Testis (tissue), 2 donors: ENCODE measurements at regions not wholly inside any gene's neighbourhood (a gene's known extent, or its start where the extent isn't known, plus 50 kb on each side); places are given as distances from the start of the nearest gene placed in this dataset.
"Not testable (repeated sequence)": the region's sequence is repeated elsewhere in the genome, so short reads cannot be mapped to it uniquely, and the experiment has no call there.

Experiments
- DNase-seq: peaks from one replicate; pipeline ENCODE4 v3.0.0-alpha.2; 2019
- H3K27ac ChIP-seq, 2 donors: fragments of 200-600 bp; sonication (generic); one replicate each; pipeline ENCODE4 v1.5.1; 2019
- H3K27me3 ChIP-seq: fragments of 200-600 bp; sonication (generic); one replicate; pipeline ENCODE4 v1.5.1; 2019
- H3K36me3 ChIP-seq: fragments of 200-600 bp; sonication (generic); one replicate; pipeline ENCODE4 v1.5.1; 2017; ENCODE audit warnings: low read depth; ENCODE audit errors: missing control alignments
- H3K4me1 ChIP-seq: fragments of 200-600 bp; sonication (generic); one replicate; pipeline ENCODE4 v1.5.1; 2019
- H3K4me3 ChIP-seq, 2 donors: fragments of 200-600 bp; sonication (generic); one replicate each; pipeline ENCODE4 v1.5.1; 2017 to 2019
- H3K9me3 ChIP-seq: fragments of 200-600 bp; sonication (generic); one replicate; pipeline ENCODE4 v1.5.1; 2017
- POLR2A ChIP-seq: fragments of 450-650 bp; IDR thresholded peaks from one replicate; pipeline ENCODE4 v1.6.1; 2017; ENCODE audit warnings: antibody characterized with exemption, mild to moderate bottlenecking, moderate library complexity
- WGBS, 2 donors: methylation state at CpG; one replicate each; pipeline ENCODE4 v1.1.5; 2018; 5-methylcytosine and 5-hydroxymethylcytosine counted together
- intact Hi-C: fragments of 100-400 bp; cut with DNase I; formaldehyde crosslinking; loops from one replicate; pipeline ENCODE4 v1.15.1; 2023; ENCODE audit warnings: low total_unique reads
- TF ChIP-seq, protein P1 (sequence below), 3 experiments: fragments of 450-650 bp in 2 of 3; fragments of 200-600 bp in 1 of 3; sonication (generic) in 1 of 3; IDR thresholded peaks; one replicate each; pipeline ENCODE4 v1.5.1; 2016 to 2019; ENCODE audit warnings: antibody characterized with exemption in 3 of 3, mild to moderate bottlenecking in 2 of 3, moderate library complexity in 1 of 3

DNA sequence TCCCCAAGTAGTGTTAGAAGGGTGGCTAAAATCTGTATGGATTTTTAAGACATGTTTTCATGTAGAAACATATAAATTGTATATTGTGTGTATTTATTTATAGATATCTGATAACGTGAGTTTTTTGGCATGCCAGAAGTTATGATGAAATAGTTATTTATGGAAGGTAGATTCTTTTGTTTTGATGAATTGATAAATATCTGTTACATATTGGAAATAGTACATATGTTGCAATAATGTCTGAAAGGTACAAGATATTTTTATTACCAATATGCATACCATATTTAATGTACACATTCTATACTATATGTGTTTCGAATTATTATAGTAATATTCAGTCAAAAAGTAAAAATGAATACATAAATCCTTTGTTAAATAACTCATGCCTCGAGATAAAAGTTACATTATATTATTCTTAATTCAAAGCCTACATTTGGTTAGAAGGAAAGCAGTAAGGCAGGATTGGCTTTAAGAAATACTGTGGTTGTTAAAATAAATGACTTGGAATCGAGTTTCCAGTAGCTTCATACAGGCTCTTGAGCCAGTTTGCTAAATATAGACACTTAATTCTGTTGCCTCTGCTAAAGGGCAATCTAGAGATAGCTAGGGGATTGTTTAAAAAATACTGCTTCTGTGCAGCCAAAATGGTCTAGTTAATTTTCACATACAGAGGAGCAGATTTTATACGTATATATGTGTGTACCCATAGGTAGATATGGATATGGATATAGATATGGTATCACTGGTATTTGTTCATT, 1175.1 kb upstream of the B3GALT2 start:
- no peak overlapping the region for H3K4me3 ChIP-seq
- intact Hi-C loops = no loop called here
- DNase-seq = no peak
- TF ChIP-seq POLR2A = no peak
- TF ChIP-seq, protein P1, sequence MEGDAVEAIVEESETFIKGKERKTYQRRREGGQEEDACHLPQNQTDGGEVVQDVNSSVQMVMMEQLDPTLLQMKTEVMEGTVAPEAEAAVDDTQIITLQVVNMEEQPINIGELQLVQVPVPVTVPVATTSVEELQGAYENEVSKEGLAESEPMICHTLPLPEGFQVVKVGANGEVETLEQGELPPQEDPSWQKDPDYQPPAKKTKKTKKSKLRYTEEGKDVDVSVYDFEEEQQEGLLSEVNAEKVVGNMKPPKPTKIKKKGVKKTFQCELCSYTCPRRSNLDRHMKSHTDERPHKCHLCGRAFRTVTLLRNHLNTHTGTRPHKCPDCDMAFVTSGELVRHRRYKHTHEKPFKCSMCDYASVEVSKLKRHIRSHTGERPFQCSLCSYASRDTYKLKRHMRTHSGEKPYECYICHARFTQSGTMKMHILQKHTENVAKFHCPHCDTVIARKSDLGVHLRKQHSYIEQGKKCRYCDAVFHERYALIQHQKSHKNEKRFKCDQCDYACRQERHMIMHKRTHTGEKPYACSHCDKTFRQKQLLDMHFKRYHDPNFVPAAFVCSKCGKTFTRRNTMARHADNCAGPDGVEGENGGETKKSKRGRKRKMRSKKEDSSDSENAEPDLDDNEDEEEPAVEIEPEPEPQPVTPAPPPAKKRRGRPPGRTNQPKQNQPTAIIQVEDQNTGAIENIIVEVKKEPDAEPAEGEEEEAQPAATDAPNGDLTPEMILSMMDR (IDR thresholded peaks at IDR 0.05) = no peak
- H3K9me3 ChIP-seq = no peaks in the 10 kb centered on the region
- H3K27ac ChIP-seq = no peak overlapping the region
- no peaks in the 10 kb centered on the region for H3K4me1 ChIP-seq
- no peaks in the 10 kb centered on the region for H3K27me3 ChIP-seq
- H3K36me3 ChIP-seq = no peaks in the 10 kb centered on the region
- 62% methylated on average over 5 of the region's 5 CpGs for WGBS, 2 donors

DNA sequence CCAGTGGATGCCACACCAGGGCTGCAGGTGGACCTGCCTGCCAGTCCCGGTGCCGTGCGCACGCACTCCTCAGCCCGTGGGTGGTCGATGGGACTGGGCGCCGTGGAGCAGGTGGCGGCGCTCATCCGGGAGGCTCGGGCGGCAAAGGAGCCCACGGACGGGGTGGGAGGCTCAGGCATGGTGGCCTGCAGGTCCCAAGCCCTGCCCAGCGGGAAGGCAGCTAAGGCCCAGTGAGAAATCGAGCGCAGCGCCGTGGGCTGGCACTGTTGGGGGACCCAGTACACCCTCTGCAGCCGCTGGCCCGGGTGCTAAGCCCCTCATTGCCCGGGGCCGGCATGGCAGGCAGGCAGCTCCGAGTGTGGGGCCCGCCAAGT, 1171.8 kb upstream of the B3GALT2 start:
- Histone ChIP-seq H3K36me3 (no peaks in the 10 kb centered on the region), H3K27ac (no peak overlapping the region), H3K27me3 (no peaks in the 10 kb centered on the region), H3K9me3 (no peaks in the 10 kb centered on the region), H3K4me3 (peak overlapping the region; percentile 37 to 51), H3K4me1 (no peaks in the 10 kb centered on the region)
- TF ChIP-seq, protein P1 (IDR thresholded peaks at IDR 0.05) = no peak
- intact Hi-C loops = no loop called here
- 67% methylated on average over 26 of the region's 26 CpGs; no CpG with 5 or more reads in 1 of the 2 donors for WGBS, 2 donors
- no peak for DNase-seq

DNA sequence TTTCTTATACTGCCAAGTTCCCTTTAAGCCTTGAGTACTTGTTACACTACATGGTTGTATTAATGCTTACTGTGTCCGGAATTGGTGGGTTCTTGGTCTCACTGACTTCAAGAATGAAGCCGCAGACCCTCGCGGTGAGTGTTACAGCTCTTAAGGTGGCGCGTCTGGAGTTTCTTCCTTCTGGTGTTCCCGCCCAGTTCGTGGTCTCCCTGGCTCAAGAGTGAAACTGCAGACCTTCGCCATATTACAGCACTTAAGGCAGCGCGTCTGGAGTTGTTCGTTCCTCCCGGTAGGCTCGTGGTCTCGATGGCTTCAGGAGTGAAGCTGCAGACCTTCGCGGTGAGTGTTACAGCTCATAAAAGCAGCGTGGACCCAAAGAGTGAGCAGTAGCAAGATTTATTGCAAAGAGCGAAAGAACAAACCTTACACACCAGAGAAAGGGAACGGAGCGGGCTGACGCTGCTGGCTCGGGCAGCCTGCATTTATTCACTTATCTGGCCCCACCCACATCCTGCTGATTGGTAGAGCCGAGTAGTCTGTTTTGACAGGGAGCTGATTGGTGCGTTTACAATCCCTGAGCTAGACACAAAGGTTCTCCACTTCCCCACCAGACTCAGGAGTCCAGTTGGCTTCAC, 1171.3 kb upstream of the B3GALT2 start:
- intact Hi-C loops, H3K27ac ChIP-seq, H3K4me1 ChIP-seq, H3K9me3 ChIP-seq, H3K27me3 ChIP-seq, H3K36me3 ChIP-seq: not testable (repeated sequence)
- 60 to 83% methylated on average over 22 to 25 of the region's 25 CpGs for WGBS, 2 donors
- DNase-seq = peak; percentile 72
- H3K4me3 ChIP-seq = peak overlapping the region; percentile 37 to 51

DNA sequence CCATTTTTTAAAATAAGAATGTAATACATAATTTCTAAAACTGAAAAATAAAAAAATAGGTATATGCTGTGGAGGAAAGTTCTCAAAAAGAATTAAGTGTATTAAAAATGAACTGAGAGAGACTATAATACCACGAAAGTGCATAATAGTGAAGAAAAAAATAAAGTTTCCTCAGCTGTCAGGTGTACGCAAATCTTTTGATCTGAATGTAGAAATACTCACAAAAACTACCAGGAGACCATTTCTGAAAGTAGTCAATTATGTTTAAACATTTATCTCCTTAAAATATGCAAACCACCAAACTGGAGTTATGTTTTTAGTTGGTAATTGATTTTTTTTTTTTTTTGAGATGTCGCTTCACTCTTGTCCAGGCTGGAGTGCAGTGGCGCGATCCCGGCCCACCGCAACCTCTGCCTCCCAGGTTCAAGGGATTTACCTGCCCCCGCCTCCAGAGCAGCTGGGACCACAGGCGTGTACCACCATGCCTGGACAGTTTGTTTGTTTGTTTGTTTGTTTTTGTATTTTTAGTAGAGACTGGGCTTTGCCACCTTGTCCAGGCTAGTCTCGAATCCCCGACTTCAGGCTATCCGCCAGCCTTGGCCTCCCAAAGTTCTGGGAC, 1169.2 kb upstream of the B3GALT2 start:
- Histone ChIP-seq H3K4me3 (no peak overlapping the region), H3K36me3 (no peaks in the 10 kb centered on the region), H3K9me3 (no peaks in the 10 kb centered on the region), H3K27ac (no peak overlapping the region), H3K27me3 (no peaks in the 10 kb centered on the region), H3K4me1 (no peaks in the 10 kb centered on the region)
- intact Hi-C loops = no loop called here
- no peak for DNase-seq
- TF ChIP-seq, protein P1 (IDR thresholded peaks at IDR 0.05) = no peak
- no peak for TF ChIP-seq POLR2A
- 75 to 83% methylated on average over 12 of the region's 12 CpGs for WGBS, 2 donors

DNA sequence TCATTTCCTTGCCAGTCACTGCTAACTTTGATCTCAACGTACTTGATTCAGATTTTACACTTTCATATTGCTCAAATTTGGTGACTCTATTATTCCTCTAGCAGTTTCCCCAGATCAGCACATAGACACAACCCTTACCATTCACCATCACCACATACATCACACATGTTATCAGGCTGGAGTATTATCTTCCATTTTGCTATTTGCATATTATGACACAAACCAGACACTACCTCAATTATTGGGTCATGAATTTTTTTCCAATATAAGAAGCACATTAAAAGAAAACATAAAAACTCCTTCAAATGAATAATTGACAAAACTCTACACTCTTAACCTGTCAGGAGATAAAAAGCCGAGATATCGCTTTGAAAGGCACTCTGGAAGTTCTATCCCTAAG, 1166.7 kb upstream of the B3GALT2 start:
- 90% methylated on average over 3 of the region's 3 CpGs for WGBS, 2 donors

More for the DNA sequence above, 1166.7 kb upstream of the B3GALT2 start:
- no peak for DNase-seq
- TF ChIP-seq POLR2A = no peak
- H3K4me1 ChIP-seq = no peaks in the 10 kb centered on the region
- H3K27ac ChIP-seq = no peak overlapping the region
- intact Hi-C loops = no loop called here
- no peaks in the 10 kb centered on the region for H3K27me3 ChIP-seq
- no peaks in the 10 kb centered on the region for H3K36me3 ChIP-seq
- H3K9me3 ChIP-seq = no peaks in the 10 kb centered on the region
- no peak overlapping the region for H3K4me3 ChIP-seq
